Fibroblast of lung (primary cell): ENCODE measurements at regions not wholly inside any gene's neighbourhood (a gene's known extent, or its start where the extent isn't known, plus 50 kb on each side); places are given as distances from the start of the nearest gene placed in this dataset.
"Not testable (repeated sequence)": the region's sequence is repeated elsewhere in the genome, so short reads cannot be mapped to it uniquely, and the experiment has no call there.

Experiments
- DNase-seq, 2 donors: peaks; one replicate each; pipeline versions ENCODE4 v3.0.0 to v3.0.0-alpha.2; 2010; ENCODE audit warnings: low read depth in 2 of 2
- H2AFZ ChIP-seq: 2 replicates; pipeline ENCODE4 v1.5.1; 2012; ENCODE audit warnings: low read length, control low read depth, inconsistent platforms
- H3K27ac ChIP-seq: 2 replicates; pipeline ENCODE4 v1.5.1; 2011; ENCODE audit warnings: low read length, control low read depth; ENCODE audit not compliant: insufficient read depth
- H3K27me3 ChIP-seq: 2 replicates; pipeline ENCODE4 v1.5.1; 2011; ENCODE audit warnings: mild to moderate bottlenecking, low read length; ENCODE audit not compliant: control insufficient read depth, insufficient read depth
- H3K36me3 ChIP-seq: 2 replicates; pipeline ENCODE4 v1.5.1; 2011; ENCODE audit warnings: low read length; ENCODE audit not compliant: control insufficient read depth, insufficient read depth
- H3K4me1 ChIP-seq: 2 replicates; pipeline ENCODE4 v1.5.1; 2011; ENCODE audit warnings: low read length; ENCODE audit not compliant: control insufficient read depth, insufficient read depth; ENCODE audit errors: extremely low read depth
- H3K4me2 ChIP-seq: 2 replicates; pipeline ENCODE4 v1.5.1; 2011; ENCODE audit warnings: low read length, control low read depth; ENCODE audit not compliant: insufficient read depth; ENCODE audit errors: extremely low read depth
- H3K4me3 ChIP-seq, 4 experiments: fragments of 200-600 bp in 1 of 4; sonication (generic) in 1 of 4; replicated peaks in 1 of 4; 2 replicates each; pipeline ENCODE4 v1.5.1; 2011 to 2016; ENCODE audit warnings: low read length in 4 of 4, low read depth in 3 of 4, mild to moderate bottlenecking in 3 of 4, control low read depth in 2 of 4, inconsistent platforms in 1 of 4, mixed read lengths in 1 of 4; ENCODE audit not compliant: insufficient read depth in 1 of 4; ENCODE audit errors: control extremely low read depth in 1 of 4
- H3K79me2 ChIP-seq: 2 replicates; pipeline ENCODE4 v1.5.1; 2012; ENCODE audit warnings: mild to moderate bottlenecking, low read length, inconsistent platforms; ENCODE audit not compliant: control insufficient read depth, insufficient read depth
- H3K9ac ChIP-seq: 2 replicates; pipeline ENCODE4 v1.5.1; 2011; ENCODE audit warnings: mild to moderate bottlenecking, low read length, control low read depth; ENCODE audit not compliant: insufficient read depth
- H3K9me3 ChIP-seq: 2 replicates; pipeline ENCODE4 v1.5.1; 2012; ENCODE audit warnings: low read depth, low read length; ENCODE audit not compliant: control insufficient read depth, insufficient read depth
- H4K20me1 ChIP-seq: 2 replicates; pipeline ENCODE4 v1.5.1; 2011; ENCODE audit warnings: low read length; ENCODE audit not compliant: control insufficient read depth, insufficient read depth; ENCODE audit errors: extremely low read depth
- EZH2 ChIP-seq: IDR thresholded peaks from 2 replicates; pipeline ENCODE4 v1.5.1; 2012; ENCODE audit warnings: low read length, control low read depth, mild to moderate bottlenecking; ENCODE audit errors: missing control alignments
- TF ChIP-seq, protein P1 (sequence below), 2 donors: IDR thresholded peaks in 1 of 2; conservative IDR thresholded peaks in 1 of 2; 1 replicate in 1 of 2; 2 replicates in 1 of 2; pipeline ENCODE4 v1.5.1; 2011 to 2012; ENCODE audit warnings: low read length in 2 of 2, control low read depth in 1 of 2, inconsistent platforms in 1 of 2, low read depth in 1 of 2, mild to moderate bottlenecking in 1 of 2

- Histone ChIP-seq H3K36me3 (no peaks in the 10 kb centered on the region), H3K27ac (peak overlapping the region; percentile 69), H3K9me3 (no peaks in the 10 kb centered on the region), H3K4me2 (no peak overlapping the region), H2AFZ (no peak overlapping the region), H3K79me2 (no peaks in the 10 kb centered on the region), H3K4me1 (peaks cover 2% of the 10 kb centered on the region), H3K9ac (no peak overlapping the region), H3K27me3 (no peaks in the 10 kb centered on the region), H3K4me3 (no peak overlapping the region), H4K20me1 (no peaks in the 10 kb centered on the region)
- TF ChIP-seq, protein P1, sequence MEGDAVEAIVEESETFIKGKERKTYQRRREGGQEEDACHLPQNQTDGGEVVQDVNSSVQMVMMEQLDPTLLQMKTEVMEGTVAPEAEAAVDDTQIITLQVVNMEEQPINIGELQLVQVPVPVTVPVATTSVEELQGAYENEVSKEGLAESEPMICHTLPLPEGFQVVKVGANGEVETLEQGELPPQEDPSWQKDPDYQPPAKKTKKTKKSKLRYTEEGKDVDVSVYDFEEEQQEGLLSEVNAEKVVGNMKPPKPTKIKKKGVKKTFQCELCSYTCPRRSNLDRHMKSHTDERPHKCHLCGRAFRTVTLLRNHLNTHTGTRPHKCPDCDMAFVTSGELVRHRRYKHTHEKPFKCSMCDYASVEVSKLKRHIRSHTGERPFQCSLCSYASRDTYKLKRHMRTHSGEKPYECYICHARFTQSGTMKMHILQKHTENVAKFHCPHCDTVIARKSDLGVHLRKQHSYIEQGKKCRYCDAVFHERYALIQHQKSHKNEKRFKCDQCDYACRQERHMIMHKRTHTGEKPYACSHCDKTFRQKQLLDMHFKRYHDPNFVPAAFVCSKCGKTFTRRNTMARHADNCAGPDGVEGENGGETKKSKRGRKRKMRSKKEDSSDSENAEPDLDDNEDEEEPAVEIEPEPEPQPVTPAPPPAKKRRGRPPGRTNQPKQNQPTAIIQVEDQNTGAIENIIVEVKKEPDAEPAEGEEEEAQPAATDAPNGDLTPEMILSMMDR (conservative IDR thresholded peaks at IDR 0.05 in 1 of 2, IDR thresholded peaks at IDR 0.05 in 1 of 2; ENCODE audit: low read depth in 1 of 2, low read length in 2 of 2): no peak
- no peak for DNase-seq
Measured at GRCh38 chr14:99036611-99037293, 235.2 kb downstream of the BCL11B start.

DNA sequence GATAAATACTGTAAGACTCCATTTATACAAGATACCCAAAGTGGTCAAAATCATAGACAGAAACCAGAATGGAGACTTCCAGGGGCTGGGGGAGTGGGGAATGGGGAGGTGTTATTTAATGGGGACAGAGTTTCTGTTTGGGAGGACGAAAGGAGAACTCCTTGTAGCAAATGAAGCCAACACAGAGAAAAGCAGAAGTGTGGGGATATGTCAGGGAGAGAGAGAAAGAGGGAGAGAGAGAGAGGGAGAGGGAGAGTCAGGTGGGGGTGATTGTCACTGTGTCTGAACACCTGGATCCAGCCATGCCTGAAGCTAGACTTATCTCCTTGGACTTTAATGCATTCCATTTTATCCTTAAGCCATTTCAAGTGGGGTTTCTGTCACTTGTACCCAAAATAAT lies 234.7 kb downstream of the BCL11B start:
- H3K4me1 ChIP-seq, H3K9ac ChIP-seq, H3K27ac ChIP-seq, H4K20me1 ChIP-seq, H3K4me2 ChIP-seq, H3K27me3 ChIP-seq, H3K4me3 ChIP-seq, H2AFZ ChIP-seq, H3K36me3 ChIP-seq, H3K9me3 ChIP-seq, H3K79me2 ChIP-seq, DNase-seq: not testable (repeated sequence)

DNA sequence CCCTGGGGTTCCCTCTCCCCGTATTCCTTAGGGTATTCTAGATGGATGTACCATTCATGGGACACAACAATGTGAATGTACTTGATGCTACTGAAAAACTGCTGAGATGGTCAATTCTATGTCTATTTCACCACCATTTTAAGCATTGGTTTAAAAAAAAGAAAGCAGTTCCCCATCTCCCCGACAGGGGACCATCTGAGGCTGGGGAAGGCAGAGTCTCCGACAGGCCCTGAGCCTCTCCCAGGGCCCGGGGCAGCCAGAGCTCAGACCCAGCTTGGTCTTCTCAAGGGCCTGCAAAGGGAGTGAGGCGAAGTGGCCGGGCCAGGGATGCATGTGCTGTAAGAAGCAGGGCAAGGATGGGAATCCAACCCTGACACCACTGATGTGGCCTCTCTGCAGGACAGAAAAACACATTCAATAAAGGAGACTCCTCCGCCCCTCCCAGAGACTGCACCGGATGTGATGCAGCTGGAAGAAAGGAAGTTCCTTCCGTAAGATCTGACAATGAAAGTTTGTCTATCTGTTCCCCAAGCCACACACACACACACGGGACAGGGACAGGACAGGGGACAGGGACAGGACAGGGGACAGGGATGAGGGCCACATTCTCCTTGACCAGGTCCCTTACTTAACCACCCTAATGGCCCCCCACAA lies 234.1 kb downstream of the BCL11B start:
- TF ChIP-seq EZH2: no peak
- TF ChIP-seq, protein P1 (conservative IDR thresholded peaks at IDR 0.05 in 1 of 2, IDR thresholded peaks at IDR 0.05 in 1 of 2; ENCODE audit: low read depth in 1 of 2, low read length in 2 of 2): peak in 1 of 2 donors; percentile 17
- no peaks in the 10 kb centered on the region for H3K9me3 ChIP-seq
- peaks cover 2% of the 10 kb centered on the region for H3K4me1 ChIP-seq
- H4K20me1 ChIP-seq: no peaks in the 10 kb centered on the region
- no peaks in the 10 kb centered on the region for H3K79me2 ChIP-seq
- H2AFZ ChIP-seq: no peak overlapping the region
- H3K9ac ChIP-seq: no peak overlapping the region
- no peaks in the 10 kb centered on the region for H3K36me3 ChIP-seq
- H3K27ac ChIP-seq: no peak overlapping the region
- DNase-seq: no peak
- H3K27me3 ChIP-seq: no peaks in the 10 kb centered on the region
- no peak overlapping the region for H3K4me3 ChIP-seq
- no peak overlapping the region for H3K4me2 ChIP-seq
